Gastrocnemius medialis (tissue), 4 donors: ENCODE measurements at regions not wholly inside any gene's neighbourhood (a gene's known extent, or its start where the extent isn't known, plus 50 kb on each side); places are given as distances from the start of the nearest gene placed in this dataset.

ENCODE experiments used
- CTCF ChIP-seq, 5 experiments: fragments of 450-650 bp in 3 of 5; fragments of 200-600 bp in 2 of 5; sonication (generic) in 2 of 5; IDR thresholded peaks in 4 of 5; conservative IDR thresholded peaks in 1 of 5; 1 replicate in 4 of 5; 2 replicates in 1 of 5; pipeline ENCODE4 v1.5.1; 2016 to 2019; ENCODE audit warnings: antibody characterized with exemption in 5 of 5, mild to moderate bottlenecking in 3 of 5, moderate library complexity in 3 of 5
- POLR2A ChIP-seq, 2 donors: fragments of 450-650 bp; IDR thresholded peaks; one replicate each; pipeline ENCODE4 v1.6.1; 2017; ENCODE audit warnings: antibody characterized with exemption in 2 of 2, mild to moderate bottlenecking in 2 of 2, moderate library complexity in 2 of 2

- TF ChIP-seq POLR2A (IDR thresholded peaks at IDR 0.05) (no peak), CTCF (IDR thresholded peaks at IDR 0.05 in 4 of 5, conservative IDR thresholded peaks at IDR 0.05 in 1 of 5) (no peak)
These were observed 108.9 kb upstream of the BARHL2 start for GRCh38 chr1:90826024-90826423.
